Nucleus accumbens (tissue), 56 donors: ENCODE measurements at regions not wholly inside any gene's neighbourhood (a gene's known extent, or its start where the extent isn't known, plus 50 kb on each side); places are given as distances from the start of the nearest gene placed in this dataset.
A peak's percentile ranks its signal among the peaks of the same experiment; 100 is the strongest.

ENCODE experiments used
- DNase-seq, 56 donors: peaks; one replicate each; lab custom pipeline; 2025; lab: John Stamatoyannopoulos, UW

DNA sequence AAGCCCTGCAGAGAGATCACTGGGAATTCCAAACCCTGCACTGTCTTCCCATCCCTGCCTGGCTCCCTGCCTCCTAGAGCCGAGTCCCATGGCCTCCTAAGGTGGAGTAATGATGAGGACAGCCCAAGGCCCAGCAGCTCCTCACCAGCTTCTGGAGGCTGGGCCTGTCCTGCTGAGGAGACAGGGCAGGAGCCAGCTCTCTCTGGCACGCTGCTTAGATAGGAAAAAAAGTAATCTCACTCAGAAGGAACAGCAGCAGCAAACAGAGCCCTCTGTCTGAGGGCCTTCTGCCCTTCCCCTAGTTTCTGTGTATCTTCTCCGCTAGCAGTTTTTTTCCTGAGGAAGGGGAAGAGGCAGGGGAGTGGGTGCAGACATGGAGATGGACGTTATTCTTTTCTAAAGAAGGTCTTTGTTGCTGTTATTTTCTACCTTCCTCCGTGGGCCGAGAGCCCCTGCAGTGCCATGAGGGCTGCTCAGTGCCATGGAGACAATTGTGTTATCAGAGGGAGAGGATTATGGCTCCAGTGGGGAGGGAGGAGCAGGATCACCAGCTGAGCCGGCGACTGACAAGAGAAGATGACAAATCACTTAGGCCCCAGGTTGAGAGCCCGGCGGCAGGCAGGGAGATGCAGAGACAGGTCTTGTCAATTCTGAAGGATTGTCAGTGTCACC lies 315.3 kb downstream of the BUD13 start:
- no peak for DNase-seq

DNA sequence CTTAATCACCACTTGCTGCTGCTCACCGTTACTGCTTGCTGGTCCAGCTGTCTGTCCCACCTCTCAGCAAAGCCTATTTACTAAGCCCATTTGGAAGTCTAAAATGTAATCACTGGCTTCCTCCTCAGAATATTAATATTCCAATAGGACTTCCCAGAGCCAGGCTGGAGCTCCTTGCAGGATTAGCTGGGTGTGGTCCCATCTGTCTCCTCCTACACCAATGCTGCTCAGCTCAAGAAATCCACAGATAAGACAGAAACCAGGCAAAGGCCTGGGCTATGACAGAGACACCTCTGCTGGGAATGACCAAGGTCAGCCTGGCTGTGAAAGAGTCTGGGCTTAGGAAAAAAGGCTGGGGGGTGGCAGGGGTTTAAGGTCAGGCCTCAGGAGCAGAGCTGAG lies 317.8 kb downstream of the BUD13 start:
- DNase-seq = peak in 1 of 56 donors; percentile 1

DNA sequence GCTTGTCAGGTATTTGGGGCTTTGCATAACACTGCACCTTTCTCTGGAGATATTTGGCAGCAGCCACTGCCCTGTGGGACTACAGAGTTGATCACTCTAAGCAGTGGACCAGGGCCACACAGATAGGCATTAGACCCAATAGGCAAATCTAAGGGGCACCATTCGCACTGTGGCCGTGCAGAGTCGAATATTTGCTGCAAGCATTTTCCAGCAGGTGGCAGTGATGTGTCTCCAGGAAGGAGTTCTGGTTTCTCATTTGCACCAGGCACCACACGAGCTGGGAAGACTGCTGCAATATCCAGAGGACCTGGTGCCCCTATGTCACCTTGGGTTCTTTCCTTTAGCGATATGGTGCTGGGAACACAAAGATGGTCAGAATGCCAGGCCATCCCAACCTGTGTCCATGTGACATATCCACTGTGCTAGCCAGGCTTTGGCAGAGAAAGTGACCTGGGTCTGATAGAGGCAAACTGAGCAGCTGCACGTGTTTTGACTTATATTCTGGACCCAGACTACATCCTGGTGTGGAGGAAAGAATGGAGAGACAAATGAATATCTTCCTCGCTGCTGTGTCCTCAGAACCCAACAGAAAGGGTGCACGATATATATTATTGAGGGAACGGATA lies 318.7 kb downstream of the BUD13 start:
- DNase-seq = peak in 24 of 56 donors; percentile 4 to 55 (median 19)

DNA sequence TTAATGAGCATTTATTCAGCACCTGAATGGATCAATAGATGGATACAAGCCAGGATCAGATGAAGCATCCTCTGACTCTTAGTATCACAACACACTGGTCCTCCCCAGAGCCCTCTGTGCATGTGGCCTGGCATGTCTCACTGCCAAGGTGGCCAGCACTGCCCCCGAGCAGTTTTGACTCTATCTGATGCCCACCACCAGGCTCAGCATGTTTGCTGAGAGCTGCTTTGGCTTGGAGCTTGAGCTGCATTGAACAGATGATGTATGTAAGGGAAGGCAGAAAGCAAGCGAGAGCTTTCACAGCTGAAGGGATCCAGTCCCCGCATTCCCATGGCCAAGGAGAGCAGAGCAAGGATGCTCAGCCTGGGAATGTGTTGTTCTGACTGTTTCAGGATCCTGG lies 320.3 kb downstream of the BUD13 start:
- DNase-seq = no peak

DNA sequence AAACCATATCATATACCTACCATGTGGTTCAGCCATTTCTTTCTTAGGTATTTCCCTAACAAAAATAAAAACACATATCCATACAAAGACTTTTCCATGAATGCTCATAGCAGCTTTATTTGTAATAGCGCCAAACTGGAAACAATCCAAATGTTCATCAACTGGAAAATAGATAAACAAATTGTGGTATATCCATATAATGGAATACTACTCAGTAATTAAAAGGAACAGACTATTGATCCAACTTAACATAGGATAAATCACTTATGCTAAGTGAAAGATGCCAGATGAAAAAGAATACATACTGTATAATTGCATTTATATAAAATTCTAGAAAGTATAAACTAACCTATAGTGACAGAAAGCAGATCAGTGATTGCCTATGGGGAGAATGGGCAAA lies 323.3 kb downstream of the BUD13 start:
- no peak for DNase-seq

DNA sequence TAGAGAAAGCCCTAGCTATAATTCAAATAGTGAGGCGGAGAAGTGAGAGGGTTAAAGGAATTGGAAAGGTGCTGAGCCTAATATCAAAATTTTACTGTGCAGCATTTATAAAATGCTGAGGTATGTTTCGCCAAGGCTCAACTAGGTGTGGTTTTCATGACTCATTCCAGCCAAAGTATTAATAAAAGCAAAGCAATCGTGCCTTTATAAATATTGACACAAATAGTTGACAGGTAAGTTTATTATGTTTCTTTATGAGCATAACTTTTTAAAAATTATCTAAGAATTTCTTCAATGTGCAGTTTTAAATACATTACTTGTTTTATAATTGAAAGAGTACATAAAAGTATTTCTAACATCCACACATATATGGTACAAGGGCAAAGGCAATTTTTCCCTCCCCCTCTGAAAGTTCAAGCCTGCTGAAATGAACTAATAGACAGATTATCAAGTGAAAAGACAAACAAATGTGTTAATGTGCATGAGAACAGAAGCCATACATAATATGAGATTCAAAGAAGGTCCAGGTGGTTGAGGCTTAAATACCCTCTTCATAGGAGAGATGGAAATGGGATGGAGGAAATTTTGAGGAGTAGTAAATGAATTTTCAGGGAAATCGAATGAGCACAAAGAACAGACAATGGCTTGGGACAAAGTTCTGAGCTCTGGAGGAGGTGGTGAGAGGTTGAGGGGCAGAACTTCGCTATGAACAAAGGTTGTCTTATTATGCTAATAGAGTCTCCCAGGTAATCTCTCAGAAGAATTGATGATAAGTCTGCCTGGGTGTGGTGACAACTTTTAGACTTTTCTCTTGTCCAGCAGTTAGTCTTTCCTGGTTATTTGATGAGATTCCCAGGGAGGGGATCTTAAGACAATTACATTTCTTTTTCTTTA lies 326.5 kb downstream of the BUD13 start:
- DNase-seq = no peak

DNA sequence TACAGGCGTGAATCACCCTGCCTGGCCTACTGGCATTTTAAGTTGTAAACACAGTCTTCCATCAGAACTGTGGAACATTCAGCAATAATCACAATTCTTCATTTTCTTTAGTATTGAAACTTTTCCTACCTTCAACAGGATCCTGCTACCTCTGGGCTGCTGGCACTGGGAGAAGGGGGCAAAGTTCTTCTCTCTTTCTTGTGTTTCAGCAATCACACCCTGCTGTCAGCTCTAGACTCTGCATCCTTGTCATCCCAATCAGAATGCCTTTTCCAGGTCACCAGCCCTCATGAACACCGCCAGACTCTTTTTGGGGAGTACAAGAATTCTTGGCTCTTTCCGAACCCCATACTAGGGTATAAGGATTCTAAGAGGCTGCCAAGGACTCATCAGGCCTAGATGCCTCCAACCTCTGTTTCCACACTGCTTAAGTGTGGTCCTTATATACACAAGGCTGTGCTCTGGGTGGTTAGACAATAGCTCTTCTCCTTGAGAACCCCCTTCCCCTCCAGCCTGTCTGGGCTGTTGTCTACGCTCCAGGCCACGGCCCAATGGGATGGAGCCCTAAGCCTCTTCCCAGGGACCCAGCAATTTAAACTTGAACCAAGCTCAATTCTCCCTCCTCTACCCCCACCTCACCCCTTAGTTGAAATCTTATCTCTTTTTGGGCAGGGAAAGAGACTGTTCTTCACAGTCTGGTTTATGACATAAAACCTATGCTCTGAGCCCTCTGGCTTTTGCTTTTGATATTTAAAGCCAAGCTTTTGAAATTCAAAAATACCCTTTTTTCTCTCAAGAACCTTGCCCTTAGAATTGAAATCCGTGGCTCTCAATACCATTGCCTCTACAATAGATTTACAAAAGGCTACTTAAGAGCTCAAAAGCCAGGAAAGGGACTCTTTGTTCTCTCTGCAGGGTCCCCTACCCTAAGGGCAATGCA lies 327.4 kb downstream of the BUD13 start:
- no peak for DNase-seq

DNA sequence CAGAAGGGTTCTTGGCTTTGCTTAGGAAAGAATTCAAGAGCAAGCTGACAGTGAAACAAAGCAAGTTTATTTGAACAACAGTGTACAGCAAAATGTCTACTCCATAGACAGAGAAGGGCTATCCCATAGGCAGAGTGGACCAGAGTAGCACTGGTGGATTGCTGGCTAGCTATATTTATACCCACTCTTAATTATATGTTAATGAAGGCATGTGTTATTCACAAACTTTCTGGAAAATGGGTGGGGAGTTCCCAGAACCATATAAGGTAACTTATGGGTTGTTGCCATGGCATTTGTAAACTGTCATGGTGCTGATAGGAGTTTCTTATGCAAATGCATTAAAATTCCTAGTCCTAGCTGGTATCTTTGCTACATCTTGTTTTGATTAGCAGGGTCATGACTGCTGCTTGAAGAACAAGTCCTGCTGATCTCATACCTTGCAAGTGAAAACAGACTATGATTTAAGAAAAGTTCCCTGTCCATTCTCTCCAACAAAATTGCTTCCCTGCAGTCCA lies 330.5 kb downstream of the BUD13 start:
- DNase-seq = no peak

DNA sequence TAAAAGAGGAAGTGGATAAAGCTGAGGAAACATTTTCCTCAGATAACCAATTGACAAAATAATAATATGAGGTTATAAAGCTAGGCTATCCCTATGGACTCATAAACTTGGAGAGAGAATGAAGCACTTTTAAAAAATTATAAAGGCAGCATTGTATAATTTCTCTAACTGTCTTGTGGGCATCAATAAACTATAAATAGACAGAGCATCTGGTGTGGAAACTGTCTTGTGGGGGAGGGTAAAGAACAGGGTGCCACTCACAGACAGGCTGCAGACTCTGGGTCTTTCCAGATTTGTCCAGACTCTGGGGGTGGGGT lies 333.5 kb downstream of the BUD13 start:
- DNase-seq = no peak

DNA sequence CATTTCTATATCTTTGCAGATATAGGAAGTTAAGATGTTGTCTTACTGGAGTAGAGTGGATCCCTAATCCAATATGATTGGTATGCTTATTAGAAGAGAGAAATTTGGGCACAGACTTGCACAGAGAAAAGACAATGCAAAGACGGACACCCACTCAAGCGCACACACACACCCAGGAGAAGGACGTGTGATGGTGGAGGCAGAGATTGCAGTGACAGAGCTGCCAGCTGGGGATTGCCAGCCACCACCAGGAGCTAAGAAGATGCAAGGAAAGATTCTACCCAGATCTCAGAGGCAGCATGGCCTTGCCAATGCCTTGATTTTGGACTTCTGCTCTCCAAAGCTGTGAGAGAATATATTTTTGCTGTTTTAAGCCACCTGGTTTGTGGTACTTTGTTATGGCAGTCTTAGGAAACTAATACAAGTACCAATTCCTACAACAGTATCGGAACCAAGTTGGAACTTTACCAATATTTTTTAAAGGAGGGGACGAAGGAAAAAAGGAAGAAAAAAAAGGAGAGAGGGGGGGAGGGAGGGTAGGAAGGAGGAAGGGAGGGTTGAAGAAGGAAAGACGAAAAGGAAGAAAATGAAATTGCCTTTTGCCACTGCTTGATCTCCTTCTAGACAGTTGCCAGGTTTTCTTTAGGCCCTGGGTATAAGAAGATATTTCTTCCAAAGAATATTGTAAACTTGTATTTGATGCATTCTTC lies 334.0 kb downstream of the BUD13 start:
- peak in 15 of 56 donors; percentile 10 to 66 (median 29) for DNase-seq

DNA sequence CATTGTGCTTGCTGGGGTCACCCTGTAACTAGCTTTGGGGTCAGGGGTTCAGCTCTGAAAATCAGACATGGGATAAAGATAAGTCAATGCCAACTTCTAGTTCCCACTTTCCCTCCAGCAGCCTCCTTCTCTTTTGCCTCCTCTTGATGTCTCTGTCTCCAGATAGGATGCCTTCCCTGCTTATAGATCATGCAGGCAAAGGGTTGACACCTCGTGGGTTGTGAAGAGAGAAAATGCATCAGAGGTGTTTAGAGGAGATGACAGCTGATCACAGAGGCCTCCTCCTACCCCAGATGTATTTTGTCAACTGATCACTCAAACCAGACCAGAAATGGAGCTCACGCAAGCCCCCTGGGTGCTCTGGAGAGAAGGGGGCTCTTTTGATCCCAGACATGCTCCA lies 337.8 kb downstream of the BUD13 start:
- DNase-seq = peak in 2 of 56 donors; percentile 9 to 23

DNA sequence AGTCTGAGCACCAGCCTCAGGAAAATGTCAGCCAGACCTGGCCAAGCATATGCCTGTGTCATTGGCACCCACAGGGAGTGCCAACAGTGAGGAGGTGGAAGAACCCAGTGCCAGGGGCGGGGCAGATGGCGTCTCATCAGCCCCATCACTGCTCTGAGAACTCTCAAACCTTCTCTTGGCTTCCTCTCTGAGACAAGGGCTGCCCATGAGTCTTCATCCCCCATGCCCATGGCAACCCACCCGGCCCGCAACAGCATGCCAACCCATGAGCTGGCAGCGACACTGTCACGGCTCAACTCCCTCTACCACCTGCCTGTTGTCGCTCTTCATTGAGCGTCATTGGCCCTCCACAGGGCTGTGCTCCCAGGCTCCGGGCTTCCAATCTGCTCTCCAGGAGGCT lies 340.5 kb downstream of the BUD13 start:
- DNase-seq = no peak

DNA sequence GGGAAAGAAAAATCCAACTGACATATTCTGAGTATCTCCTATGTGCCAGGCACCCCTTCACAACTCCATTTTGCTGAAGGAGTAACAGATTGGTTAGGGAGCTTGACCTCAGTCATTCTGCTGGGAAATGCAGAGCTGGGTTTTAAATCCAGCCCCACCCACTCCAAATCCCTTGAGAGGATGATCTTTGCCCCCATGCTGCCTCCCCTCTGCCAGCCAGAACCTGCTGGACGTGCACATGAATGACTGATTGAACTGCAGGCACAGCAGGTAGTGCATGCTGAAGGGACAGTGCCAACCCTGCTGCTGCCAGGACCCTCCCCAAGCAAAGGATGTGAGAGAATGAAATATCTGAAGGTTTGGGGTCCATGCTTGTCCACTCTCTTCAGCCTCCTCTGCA lies 340.9 kb downstream of the BUD13 start:
- no peak for DNase-seq

DNA sequence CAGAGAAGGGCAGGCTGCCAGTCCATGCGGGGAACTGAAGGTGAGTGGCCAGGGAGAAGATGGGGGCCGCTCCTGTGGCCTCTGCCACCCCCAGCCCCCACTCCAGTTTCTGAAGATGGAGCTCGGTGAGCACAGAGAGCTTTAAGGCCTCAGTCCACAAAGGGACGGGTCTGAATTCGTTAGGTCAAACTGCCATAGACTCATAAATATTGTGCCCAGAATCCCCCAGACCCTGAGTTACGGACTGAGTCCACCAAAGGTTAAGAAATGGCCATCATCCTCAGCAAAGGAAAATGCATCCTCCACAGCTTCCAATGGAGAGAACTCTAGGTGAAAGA lies 344.2 kb downstream of the BUD13 start:
- no peak for DNase-seq

DNA sequence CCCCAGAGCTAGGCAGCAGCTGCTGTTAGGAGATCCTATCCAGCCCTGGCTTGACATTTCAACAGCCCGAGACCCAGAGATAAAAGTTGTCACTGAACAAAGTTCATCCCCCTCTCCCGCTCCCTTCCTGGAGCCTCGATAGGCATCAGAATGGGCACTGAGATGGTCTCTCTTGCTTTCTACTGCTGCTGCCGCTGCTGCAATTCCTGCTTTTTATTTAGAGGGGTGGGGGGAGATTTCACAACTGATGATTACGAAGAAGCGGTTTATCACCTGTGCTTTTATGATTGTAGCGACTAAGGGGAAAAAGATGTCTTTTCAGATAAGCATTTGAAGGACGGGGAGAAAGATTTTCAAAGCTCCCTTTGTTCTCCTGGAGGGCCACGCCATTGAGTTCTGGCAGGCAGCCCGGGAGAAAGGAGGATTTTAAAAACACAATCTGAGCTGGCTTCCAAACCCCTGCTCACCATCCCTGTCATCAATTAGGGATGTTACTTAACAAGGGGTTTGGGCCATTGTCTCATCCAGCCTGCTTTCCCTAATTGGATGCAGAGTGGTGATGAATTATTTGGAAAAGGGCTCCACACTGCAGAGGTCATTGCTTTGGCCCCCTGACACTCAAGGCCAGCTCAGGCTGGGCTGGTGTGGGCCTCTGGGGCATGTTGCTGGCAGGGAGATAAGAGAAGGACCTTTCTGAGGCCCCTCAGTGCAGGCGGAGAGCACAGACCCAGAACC lies 344.7 kb downstream of the BUD13 start:
- DNase-seq = peak in 4 of 56 donors; percentile 12 to 45 (median 21)

DNA sequence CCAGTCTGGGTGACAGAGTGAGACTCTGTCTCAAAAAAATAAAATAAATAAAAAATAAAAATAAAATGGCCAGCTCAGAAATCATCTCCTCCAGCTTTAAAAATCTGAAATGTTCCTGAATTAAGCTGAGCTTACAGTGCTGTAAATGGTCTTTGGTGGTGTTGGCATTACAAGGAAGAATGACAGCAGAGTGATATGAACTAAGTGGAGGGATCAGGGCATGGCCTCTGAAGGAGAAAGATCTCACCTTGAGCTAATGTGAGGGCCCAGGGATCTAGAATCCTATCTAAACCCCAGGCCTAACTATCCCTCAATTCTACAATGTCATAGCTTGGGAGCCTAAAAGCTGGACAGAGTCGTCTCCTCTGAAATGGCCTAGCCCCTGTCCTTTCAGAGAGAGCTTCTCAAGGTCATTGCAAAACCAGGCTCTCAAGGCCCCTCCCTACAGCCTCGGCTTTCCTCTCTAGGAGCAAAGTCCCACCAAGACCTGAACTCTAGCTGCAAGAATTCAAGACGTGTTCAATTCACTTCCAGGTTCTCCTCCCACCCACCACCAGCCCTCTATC lies 345.4 kb downstream of the BUD13 start:
- no peak for DNase-seq

DNA sequence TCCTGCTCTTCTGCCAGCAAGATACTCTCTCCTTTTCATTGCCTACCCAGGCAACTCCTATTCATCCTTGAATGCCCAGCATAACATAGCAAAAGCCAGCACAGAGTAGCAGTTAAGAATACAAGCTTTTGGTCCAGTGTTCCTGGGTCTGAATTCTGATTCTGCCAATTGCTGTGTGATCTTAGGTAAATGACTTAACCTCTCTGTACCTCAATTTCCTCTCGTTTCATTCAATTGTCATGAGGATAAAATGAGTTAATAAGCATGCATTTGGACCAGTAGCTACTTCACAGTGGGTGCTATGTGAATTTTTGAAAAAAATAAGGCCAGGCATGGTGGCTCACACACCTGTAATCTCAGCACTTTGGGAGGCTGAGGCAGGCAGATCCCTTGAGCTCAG lies 346.0 kb downstream of the BUD13 start:
- no peak for DNase-seq

DNA sequence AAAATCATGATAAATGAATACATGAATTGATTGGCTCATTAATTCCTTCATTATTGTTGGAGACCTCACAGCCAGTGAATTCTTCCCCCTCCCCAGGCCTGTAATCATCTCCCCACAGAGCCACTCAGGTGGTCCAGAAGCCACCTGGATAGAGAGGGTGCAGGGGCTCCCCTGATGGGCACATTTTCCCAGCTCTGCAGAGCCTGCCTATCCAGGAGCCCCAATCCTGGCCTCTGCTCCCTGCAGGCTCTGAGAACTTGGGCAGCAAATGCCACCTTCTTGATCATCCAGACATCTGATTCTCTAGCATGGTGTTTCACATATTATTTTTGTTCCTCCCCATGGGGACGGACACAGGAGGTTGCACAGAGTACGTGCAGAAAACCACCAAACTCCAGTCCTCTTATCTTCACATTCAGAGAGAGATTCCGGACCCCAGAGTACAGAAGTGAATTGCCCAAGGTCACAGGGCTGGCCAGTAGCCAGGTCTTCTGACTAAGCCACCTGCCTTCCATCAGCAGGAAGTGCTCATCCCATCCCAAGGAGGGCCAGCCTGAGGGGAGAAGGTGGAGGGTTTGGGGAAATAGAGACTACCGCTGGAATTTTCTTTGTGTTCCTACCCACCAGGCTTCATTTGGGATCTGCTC lies 348.0 kb downstream of the BUD13 start:
- DNase-seq = no peak
